Cardiac septum (tissue), 1 donor: ENCODE measurements at regions not wholly inside any gene's neighbourhood (a gene's known extent, or its start where the extent isn't known, plus 50 kb on each side); places are given as distances from the start of the nearest gene placed in this dataset.
"Not testable (repeated sequence)": the region's sequence is repeated elsewhere in the genome, so short reads cannot be mapped to it uniquely, and the experiment has no call there.

Experiments
- DNase-seq: peaks from one replicate; pipeline ENCODE4 v3.0.0-alpha.2; 2020; ENCODE audit warnings: low spot score
- intact Hi-C: fragments of 100-400 bp; cut with DNase I; formaldehyde crosslinking; loops from one replicate; pipeline ENCODE4 v1.14.0; 2022
- donor health status: DM: no; HTN: no; CAD: no.

DNA sequence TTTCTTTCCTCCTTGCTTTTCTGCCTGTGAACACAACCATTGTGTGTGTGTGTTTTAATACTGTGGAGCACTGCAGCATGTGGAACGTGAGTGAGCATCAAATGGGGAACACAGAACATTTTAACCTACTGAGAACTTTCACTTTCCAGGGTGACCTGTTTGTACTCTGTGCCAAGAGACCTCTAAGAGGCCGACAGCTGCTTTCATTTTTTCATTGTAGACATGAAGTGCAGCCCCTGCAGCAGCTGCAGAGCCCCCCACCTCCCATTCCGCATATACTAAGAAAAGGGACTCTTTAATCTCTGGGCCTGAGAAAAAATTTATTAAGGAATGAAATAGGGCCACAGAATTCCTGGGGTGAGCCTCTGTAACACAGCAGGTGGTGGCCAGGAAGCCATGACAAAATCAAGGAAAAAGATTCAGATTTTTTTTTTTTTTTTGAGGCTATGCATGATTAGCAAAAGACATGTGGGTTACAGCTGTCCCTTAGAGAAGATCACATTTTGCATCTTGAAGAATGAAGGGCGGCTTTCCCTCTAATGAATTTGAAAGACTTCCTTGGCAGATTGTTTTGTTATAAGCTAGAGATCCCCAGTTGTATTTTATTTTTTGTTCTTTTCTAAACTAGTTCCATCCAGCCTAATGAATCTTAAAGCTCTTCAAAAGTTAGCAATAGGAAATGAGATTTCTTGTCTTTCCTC lies 503.4 kb downstream of the CD109 start:
- intact Hi-C loops = no loop called here
- DNase-seq = no peak

DNA sequence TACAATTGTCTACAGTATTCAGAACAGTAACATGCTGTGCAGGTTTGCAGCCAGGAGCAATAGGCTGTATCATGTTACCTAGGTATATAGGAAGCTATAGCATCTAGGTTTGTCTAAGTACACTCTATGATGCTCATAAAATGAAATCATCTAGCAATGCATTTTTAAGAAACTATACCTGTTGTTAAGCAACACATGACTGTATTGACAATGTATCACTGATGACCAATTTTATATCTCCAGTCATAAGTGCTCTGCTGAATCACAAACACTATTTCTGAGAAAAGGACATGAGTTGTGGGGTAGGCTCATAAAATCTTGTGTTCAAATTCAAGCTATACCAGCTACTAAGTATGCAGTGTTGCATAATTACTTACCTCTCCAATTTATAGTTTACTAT lies 501.3 kb downstream of the CD109 start:
- intact Hi-C loops = no loop called here

DNA sequence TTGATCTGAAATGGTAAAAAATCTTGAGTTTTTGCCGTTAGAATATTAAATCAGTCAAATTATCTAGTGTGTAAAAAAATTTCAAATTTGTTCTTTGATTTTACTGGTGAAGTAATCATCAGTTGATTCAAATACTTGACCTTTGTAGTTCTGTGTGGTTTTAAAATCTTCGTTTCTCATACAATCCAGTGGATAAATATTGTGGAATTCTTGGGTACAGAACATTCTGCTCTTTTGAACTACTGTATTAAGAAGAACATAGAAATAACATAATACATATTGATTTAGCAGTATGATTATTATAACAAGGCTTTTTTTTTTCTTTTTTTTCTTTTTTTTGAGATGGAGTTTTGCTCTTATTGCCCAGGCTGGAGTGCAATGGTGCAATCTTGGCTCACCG lies 491.8 kb downstream of the CD109 start:
- intact Hi-C loops = no loop called here
- DNase-seq = no peak

More for the DNA sequence above, 501.3 kb downstream of the CD109 start:
- no peak for DNase-seq

DNA sequence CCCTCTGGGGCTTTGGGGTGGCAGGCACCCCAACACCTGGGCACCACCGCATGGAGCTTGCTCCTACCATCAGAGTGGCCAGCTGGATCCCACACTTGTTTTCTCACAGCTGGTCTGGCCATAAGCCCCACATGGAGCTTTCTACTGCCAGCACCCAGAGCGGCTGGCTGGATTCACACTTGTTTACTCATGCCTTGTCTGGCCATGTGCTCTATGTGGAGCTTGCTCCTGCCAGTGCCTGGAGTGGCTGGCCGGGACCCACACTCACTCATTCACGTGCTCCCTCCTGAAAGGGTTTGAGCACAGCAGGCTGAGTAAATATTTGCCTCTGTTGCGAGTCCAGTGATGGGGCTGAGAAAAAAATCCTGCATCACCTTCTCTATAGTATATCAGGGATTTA lies 487.0 kb downstream of the CD109 start:
- no peak for DNase-seq
- intact Hi-C loops = no loop called here

DNA sequence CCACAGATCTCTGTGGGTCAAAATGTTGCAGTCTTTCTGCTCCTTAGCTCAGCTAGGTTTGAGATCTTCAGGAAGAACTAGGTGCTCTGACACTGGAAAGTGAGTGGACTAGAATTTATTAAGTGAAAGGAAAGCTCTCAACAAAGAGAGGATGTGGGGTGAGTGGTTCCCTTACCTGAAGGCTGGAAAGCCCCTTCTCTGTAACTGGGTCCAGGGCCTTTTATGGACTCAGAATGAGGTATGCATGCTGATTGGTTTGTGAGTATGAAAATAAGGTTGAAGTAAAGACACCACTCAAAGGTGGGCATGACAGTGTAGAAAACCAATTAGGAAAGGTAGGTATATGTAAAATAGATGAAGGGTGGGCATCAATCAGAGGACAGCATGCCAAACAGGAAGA lies 485.5 kb downstream of the CD109 start:
- DNase-seq = no peak
- intact Hi-C loops = no loop called here

DNA sequence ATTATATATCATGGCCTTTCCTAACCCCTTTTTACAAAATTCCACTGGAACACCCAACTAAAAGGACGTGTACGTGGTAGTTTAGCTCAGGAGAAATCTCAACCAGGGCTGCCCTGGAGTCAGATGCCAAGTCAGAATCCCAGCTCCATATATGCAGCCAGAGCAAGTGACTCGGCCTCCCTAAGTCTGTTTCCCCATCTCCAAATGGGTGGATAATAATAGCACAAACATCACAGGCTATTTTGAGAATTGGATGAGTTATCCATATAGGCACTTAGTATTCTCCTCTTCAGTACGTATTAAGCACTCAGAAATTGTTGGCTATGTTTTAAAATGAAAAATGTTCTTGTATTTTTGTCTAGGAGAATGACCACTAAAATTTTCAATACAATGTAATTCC lies 481.5 kb downstream of the CD109 start:
- no peak for DNase-seq
- intact Hi-C loops = no loop called here

DNA sequence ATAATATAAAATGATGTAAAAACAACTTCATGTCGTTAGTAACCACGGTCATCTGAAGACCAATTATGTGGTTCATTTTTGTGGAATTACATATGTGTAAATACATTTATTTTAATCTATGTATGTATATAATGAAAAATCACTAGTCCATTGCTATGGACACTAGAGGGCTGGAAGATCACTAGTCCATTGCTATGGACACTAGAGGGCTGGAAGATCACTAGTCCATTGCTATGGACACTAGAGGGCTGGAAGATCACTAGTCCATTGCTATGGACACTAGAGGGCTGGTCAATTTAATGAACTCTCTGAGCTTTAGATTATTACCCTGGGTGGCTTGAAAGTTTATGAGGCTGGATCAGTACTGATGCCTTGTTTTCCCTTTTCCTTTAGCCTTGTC lies 474.5 kb downstream of the CD109 start:
- intact Hi-C loops, DNase-seq: not testable (repeated sequence)

DNA sequence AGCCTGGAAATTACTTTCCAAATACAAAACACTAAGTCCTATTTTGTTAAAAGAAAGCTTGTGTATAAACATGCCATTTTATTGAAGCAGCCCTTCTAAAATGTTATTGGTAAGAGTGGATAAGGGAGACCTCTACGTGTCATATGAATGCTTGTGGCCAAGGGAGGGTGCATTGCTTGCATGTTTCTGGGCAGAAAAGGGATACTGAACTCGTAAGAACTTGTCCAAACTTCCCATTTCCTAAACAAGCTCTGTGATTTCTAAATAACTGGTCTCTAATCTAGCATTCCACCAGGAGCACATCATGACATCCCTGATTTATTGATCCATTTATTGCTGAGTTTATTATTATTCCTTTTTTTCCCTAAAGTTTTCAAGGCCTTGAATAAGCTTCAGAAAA lies 474.1 kb downstream of the CD109 start:
- intact Hi-C loops = no loop called here
- DNase-seq = no peak

DNA sequence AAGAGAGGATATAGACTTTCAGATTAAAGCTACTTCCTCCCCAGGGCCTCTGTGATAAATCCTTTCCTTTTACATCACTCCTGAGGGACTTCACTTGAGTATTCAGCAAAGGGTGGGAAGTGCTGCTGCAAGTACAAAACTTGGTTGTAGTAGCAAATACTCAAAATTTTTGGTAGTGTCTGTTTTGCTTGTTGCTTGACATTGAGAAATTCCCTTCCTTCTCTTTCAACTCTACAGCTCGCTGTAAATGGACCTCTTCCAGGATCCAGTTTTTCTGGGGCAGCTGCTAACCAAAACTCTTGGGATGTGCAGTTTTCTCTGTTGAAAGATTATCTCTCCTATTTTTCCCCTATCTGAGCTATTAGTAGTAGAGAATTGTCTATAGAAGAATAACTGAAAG lies 472.0 kb downstream of the CD109 start:
- intact Hi-C loops = no loop called here

DNA sequence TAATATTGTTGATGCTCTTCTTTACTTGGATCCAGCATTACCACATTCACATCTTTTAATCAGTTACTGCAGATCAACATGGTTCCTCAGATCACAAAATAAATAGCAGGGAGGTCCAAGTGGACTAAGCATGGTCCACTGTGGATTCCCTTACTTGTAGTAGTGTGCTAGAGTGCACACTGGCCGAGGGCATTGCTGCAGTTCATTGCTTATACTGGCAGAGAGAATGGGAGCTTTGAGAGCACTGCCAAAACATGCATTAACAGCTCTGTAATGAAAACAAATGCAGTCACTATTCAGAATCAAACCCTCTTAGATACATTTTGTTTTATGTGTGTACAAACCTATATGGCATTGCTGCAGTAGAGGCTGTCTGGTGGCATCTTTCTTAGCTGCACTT lies 471.5 kb downstream of the CD109 start:
- DNase-seq = no peak
- intact Hi-C loops = no loop called here

More for the DNA sequence above, 472.0 kb downstream of the CD109 start:
- no peak for DNase-seq

DNA sequence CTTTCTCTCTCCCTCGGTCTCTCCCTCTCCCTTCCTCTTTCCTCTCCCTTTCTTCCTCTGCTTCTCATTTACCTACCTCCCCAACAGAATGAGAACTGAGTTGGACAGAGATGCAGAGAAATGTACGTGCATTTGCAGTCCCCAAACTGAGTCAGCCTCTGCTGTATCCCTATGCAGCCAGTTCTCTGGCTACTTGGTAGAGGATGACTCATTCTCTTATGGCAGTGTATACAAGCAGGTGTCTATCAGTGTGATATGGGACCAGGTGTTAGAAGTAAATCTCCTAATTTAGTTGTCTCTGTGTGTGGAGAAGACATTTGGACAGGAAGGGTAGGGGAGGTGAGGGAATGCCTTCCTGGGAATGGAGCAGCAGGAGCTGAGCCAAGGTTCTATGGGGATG lies 470.8 kb downstream of the CD109 start:
- DNase-seq = no peak
- intact Hi-C loops = no loop called here

DNA sequence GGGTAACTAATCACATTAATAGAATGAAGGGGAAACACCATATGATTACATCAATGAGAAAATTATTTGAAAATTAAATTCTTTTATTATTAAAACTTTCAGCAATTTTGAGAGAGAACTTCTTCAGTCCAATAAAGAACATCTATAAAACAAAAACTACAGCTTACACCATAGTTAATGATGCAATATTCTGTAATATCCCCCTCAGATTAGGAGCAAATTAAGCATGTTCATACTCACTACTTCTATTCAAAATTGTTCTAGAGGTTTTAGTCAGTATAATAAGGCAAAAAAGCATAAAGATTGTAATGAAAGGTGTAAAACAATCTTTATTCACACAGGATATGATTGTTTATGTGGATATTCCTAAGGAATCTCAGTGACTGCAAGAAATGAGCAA lies 465.4 kb downstream of the CD109 start:
- intact Hi-C loops = no loop called here

DNA sequence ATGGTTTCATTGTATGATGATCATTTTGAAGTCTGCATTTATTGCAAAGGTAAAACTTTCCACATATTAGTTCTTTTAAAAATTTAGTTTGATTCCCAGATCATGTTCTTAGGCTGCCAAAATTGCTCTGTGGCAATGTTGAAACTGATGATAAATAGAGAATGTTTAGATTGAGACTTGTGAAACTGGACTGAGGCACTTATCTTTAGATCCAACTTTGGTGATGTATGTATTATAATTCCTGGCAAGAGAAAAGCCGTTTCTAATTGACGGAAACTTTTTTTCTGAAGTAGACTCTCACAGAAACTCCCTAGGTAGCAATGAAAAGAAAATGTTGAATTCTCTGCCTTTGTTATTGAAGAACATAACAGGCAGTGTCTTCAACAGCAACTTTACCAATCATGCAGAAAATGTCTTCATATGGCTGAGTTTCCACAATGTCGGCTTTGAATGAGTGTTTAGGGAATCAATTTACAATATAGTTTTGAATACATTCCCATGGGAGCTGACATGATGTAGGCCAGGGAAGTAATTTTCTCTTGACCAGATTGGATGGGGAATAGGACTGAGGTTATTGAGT lies 456.2 kb downstream of the CD109 start:
- intact Hi-C loops = no loop called here
- no peak for DNase-seq

More for the DNA sequence above, 465.4 kb downstream of the CD109 start:
- DNase-seq = no peak

DNA sequence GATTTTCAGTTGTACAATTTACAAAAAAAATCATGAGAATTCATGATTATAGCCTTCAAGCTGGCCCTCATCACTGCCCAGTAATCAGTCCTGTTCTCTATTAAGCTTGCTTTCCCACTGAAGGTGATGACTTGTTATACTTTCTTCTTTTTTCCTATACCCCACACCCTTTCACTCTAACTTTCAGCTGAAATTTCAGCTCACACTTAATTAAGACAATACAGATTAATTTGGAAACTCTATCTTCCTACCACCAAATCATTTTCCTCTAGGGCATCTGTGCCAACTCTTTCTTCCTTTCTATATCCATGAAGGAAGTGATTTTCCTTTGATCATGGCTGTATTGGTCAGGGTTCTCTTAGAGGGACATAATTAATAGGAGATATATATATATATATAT lies 449.9 kb downstream of the CD109 start:
- DNase-seq = no peak
- intact Hi-C loops = no loop called here

DNA sequence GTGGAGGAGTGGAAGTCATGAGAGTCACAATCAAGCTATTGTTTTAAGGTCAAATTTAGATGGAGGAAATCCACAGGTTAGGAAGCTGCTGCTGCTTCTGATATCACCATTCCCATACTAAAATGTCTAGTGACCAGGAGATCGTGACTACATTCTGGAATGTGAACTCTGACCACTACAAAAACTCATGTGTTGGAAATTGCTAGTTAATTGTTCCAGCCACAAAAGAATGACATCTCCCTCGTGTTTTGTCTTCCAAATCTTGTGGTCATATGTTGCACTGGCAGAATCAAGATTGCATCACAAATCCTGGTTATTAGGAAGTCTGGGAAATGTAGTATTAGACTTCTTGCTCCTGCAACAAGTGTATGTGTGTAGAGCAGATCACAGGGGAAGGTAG lies 441.9 kb downstream of the CD109 start:
- intact Hi-C loops = no loop called here
- no peak for DNase-seq

DNA sequence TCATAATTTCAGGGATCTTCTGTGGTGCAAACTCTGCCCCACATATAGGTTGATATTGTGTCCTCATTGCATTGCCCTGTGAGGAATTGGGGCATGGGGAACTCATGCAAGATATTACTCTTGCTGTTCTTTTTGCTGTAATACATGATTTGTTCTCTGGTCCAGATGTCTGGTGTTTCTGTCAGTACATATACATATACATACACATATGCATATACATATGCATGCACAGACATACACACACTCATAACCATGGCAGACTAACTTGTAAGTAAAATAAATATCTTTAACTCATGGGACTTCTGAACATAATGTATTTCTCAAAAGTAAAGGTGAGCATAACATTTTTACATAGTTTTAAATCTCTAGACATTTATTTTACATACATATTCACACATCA lies 438.3 kb downstream of the CD109 start:
- intact Hi-C loops = no loop called here
- no peak for DNase-seq

DNA sequence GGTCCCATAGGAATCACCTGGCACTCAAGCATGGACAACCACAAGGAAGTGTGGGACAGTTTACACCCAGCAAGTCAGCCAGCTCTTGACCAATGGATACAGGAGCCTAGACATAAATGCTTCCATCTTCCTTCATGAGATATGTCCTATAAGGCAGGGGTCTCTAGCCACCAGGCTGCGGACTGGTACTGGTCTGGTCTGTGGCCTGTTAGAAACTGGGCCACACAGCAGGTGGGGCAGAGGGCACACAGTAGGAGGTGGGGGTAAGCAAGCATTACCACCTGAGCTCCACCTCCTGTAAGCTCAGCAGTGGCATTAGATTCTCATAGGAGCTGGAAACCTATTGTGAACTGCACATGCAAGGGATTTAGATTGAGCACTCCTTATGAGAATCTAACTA lies 437.1 kb downstream of the CD109 start:
- intact Hi-C loops = no loop called here
- DNase-seq = no peak

DNA sequence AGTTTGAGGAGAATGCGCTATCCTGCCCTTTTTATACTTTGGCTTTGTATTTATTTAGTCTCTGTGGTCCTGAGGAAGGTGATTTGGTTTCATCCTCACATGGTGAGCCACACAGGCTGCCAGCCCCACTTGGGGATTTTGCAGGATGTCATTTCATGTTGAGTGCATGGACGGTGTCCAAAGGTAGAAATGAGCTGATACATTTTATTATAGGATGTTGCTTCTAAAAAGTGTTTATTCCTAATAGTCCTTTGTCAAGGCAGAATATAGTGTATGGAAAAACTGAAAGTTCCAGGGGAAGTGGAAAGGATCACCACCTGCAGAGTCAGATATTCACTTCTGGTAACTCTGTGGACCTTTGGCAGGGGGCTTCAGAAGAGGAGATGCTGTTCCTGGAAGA lies 434.6 kb downstream of the CD109 start:
- no peak for DNase-seq
- intact Hi-C loops = no loop called here

DNA sequence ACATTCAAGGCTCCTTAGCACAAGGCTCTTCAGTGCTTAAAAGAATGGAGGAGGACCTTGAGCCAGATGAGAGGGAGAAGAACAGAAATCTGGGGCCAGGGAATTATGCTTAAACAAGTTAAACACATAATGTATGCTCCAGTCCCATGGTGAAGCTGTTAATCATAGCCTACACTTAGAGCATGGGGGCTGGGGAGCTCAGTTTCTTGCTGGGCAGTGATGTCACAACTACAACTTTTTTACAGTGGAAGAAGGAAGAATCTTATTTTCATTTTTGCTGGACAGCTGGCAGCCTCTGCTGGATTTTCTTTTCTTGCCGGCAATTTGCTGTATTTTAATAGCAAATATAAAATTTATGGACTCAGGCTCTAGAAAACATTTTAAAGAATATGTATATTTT lies 432.5 kb downstream of the CD109 start:
- intact Hi-C loops = no loop called here

DNA sequence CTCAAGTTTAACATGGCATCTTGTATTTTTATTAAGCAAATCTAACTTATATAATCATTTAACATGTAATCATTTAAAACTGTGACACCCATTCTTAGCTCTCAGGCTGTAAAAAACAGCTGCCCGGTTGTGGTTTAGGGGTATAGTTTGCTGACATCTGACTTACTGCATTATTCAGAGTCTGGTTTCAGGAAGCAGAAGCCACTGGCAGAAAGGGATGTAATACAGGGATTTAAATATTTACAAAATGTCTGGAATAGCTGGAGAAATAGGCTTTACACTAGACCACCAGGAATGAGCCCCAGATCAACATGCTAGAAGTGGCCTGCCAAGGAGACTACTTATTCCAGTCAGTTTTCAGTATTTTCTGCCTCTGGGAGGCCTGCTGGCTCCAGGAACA lies 421.1 kb downstream of the CD109 start:
- intact Hi-C loops = no loop called here
- no peak for DNase-seq

More for the DNA sequence above, 432.5 kb downstream of the CD109 start:
- no peak for DNase-seq

DNA sequence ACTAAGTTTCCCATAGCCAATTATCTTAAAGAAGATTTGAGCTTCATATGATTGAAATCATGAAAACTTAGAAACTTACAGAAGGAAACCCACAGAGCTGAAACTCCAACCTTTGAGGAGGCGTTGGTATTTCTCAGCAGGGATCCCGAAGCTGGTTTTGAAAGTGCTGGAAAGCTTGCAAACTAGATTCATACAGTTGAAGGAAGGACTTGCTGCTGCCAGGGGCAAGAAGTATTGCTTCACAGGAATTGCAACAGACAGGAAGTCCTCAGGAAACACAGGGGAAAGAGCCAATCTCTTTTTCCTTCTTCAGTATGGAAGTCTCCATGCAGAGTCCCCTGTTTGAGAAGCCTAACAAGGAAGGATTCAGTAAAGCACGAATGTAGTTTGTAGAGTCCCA lies 419.7 kb downstream of the CD109 start:
- no peak for DNase-seq
- intact Hi-C loops = no loop called here

DNA sequence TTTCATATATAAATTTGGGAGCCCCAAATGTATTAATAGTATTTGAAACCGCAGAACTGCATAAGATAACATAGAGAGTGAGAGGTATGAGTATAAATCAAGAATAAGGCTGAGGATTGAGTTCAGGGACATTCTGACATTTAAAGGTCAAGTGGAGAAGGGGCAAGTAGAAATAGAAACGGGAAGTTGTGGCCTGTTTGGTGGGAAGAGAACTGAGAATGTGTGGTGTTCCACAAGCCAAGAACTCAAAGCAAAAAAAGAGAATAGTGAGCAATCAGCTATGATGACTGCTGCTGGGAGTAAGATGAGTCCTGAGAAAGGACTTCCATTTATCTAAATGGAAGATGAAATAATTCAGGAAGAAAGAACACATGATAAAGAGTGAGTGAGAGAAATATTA lies 418.4 kb downstream of the CD109 start:
- intact Hi-C loops = no loop called here
- no peak for DNase-seq
